K562 (cell line): ENCODE measurements at regions not wholly inside any gene's neighbourhood (a gene's known extent, or its start where the extent isn't known, plus 50 kb on each side); places are given as distances from the start of the nearest gene placed in this dataset.

ENCODE experiments used
- ATAC-seq: fragments of 200-7000 bp; cut with Tn5 transposase; 3 replicates; pipeline ENCODE4 v1.9.1; 2020; ENCODE audit warnings: moderate library complexity
- BruUV-seq: library from RNA; stranded (reverse); fragments of 400-500 nt; replicated peaks from 2 replicates; lab custom pipeline; 2021; lab: Mats Ljungman, UMichigan
- CTCF ChIA-PET: fragments of 300-600 bp; formaldehyde crosslinking; extraction: SDS; loops from one replicate; lab custom pipeline; 2021; ENCODE audit warnings: low intra/inter-chr PET ratio; lab: Yijun Ruan, JAX
- POLR2A ChIA-PET: fragments of 300-600, 350-650 bp; sonication (Branson Sonifier 250); formaldehyde crosslinking; extraction: SDS; loops from one replicate; lab custom pipeline; 2021; ENCODE audit warnings: antibody characterized with exemption, inconsistent platforms; lab: Yijun Ruan, JAX
- DNase-seq, 4 experiments: peaks; one replicate each; pipeline versions ENCODE4 v3.0.0 to v3.0.0-alpha.2; 2011 to 2018; ENCODE audit warnings: low spot score in 3 of 4, mixed read lengths in 3 of 4; ENCODE audit errors: extremely low read depth in 1 of 4
- FAIRE-seq: peaks from 2 replicates; lab custom pipeline; 2011; peaks lifted over from hg19 to GRCh38; lab: Jason Lieb, UNC
- H2AFZ ChIP-seq: 2 replicates; pipeline ENCODE4 v1.6.0; 2011; ENCODE audit warnings: low read depth, low read length, control low read depth, inconsistent platforms
- H3K27ac ChIP-seq: fragments of 200-600 bp; 3 replicates; pipeline ENCODE4 v1.8.0; 2011; ENCODE audit warnings: low read depth, mild to moderate bottlenecking, control low read depth, inconsistent platforms, low read length, moderate library complexity, mixed read lengths; ENCODE audit errors: extremely low read depth
- H3K27me3 ChIP-seq, 2 experiments: fragments of 300-600 bp in 1 of 2; 2 replicates in 1 of 2; 3 replicates in 1 of 2; pipeline versions ENCODE4 v1.6.0 to v1.8.0; 2011; ENCODE audit warnings: inconsistent platforms in 2 of 2, low read length in 2 of 2, mild to moderate bottlenecking in 1 of 2, mixed read lengths in 1 of 2, moderate library complexity in 1 of 2; ENCODE audit not compliant: control insufficient read depth in 2 of 2, insufficient read depth in 2 of 2
- H3K36me3 ChIP-seq: fragments of 300-600 bp; 3 replicates; pipeline ENCODE4 v1.8.0; 2011; ENCODE audit warnings: mild to moderate bottlenecking, low read length, inconsistent platforms; ENCODE audit not compliant: control insufficient read depth, insufficient read depth
- H3K4me1 ChIP-seq, 2 experiments: fragments of 200-600 bp in 1 of 2; replicated peaks in 1 of 2; 2 replicates in 1 of 2; 3 replicates in 1 of 2; pipeline versions ENCODE4 v1.5.1 to v1.8.0; 2011; ENCODE audit warnings: inconsistent platforms in 2 of 2, low read length in 2 of 2, mild to moderate bottlenecking in 1 of 2, mixed read lengths in 1 of 2, moderate library complexity in 1 of 2; ENCODE audit not compliant: control insufficient read depth in 2 of 2, insufficient read depth in 2 of 2
- H3K4me2 ChIP-seq: 2 replicates; pipeline ENCODE4 v1.6.1; 2011; ENCODE audit warnings: low read length, control low read depth, inconsistent platforms, mixed read lengths; ENCODE audit not compliant: insufficient read depth
- H3K4me3 ChIP-seq: fragments of 200-600 bp; sonication (generic), shearing (Covaris generic); 2 replicates; pipeline ENCODE4 v1.5.1; 2016; ENCODE audit warnings: control low read depth, inconsistent platforms
- H3K79me2 ChIP-seq: fragments of 200-600 bp; 3 replicates; pipeline ENCODE4 v1.8.0; 2011; ENCODE audit warnings: low read length, inconsistent platforms; ENCODE audit not compliant: control insufficient read depth, insufficient read depth
- H3K9ac ChIP-seq, 2 experiments: 2 replicates each; pipeline versions ENCODE4 v1.6.0 to v1.6.1; 2011; ENCODE audit warnings: low read depth in 2 of 2, low read length in 2 of 2, control low read depth in 1 of 2, inconsistent platforms in 1 of 2, mild to moderate bottlenecking in 1 of 2, mixed read lengths in 1 of 2; ENCODE audit not compliant: insufficient read depth in 1 of 2
- H3K9me1 ChIP-seq: one replicate; pipeline ENCODE4 v1.6.0; 2011; ENCODE audit warnings: inconsistent platforms, mild to moderate bottlenecking, low read length, moderate library complexity; ENCODE audit not compliant: control insufficient read depth, insufficient read depth
- H3K9me3 ChIP-seq: replicated peaks from 2 replicates; pipeline ENCODE4 v1.5.1; 2011; ENCODE audit warnings: low read depth, low read length, inconsistent platforms; ENCODE audit not compliant: control insufficient read depth, insufficient read depth
- H4K20me1 ChIP-seq: replicated peaks from 2 replicates; pipeline ENCODE4 v1.6.1; 2011; ENCODE audit warnings: low read length, inconsistent platforms, mixed read lengths; ENCODE audit not compliant: control insufficient read depth, insufficient read depth
- ADNP ChIP-seq: fragments of 200-800 bp; sonication (Bioruptor generic); IDR thresholded peaks from 2 replicates; pipeline ENCODE4 v1.6.1; 2016; ENCODE audit warnings: missing genetic modification characterization, missing compliant biosample characterization
- BCOR ChIP-seq: fragments of 450-650 bp; IDR thresholded peaks from 2 replicates; pipeline ENCODE4 v1.6.1; 2016
- BHLHE40 ChIP-seq: IDR thresholded peaks from 2 replicates; pipeline ENCODE4 v1.6.1; 2011; ENCODE audit warnings: low read length, improper control_type of control experiment
- FUS ChIP-seq: fragments of 200-400 bp; formaldehyde crosslinking; optimal IDR thresholded peaks from 2 replicates; pipeline ENCODE3; 2017; ENCODE audit warnings: low read depth, low read length
- KDM1A ChIP-seq, 2 experiments: fragments of 450-650 bp; IDR thresholded peaks; 2 replicates each; pipeline ENCODE4 v1.6.1; 2016; ENCODE audit warnings: mild to moderate bottlenecking in 2 of 2
- KLF6 ChIP-seq: fragments of 250-450 bp; sonication (Bioruptor Pico); IDR thresholded peaks from 2 replicates; pipeline ENCODE4 v1.4.0; 2020; ENCODE audit warnings: mild to moderate bottlenecking, moderate library complexity, borderline replicate concordance
- NFATC3 ChIP-seq: fragments of 450-650 bp; IDR thresholded peaks from 2 replicates; pipeline ENCODE4 v1.6.1; 2017; ENCODE audit warnings: mild to moderate bottlenecking
- RCOR1 ChIP-seq, 2 experiments: IDR thresholded peaks; 2 replicates each; pipeline ENCODE4 v1.6.1; 2012; ENCODE audit warnings: low read depth in 2 of 2, low read length in 2 of 2, borderline replicate concordance in 1 of 2, improper control_type of control experiment in 1 of 2
- RUNX1 ChIP-seq: sonication (generic); IDR thresholded peaks from 2 replicates; pipeline ENCODE4 v1.6.1; 2016; ENCODE audit warnings: antibody characterized with exemption, low read depth
- SMARCC2 ChIP-seq: fragments of 450-650 bp; IDR thresholded peaks from 2 replicates; pipeline ENCODE4 v1.6.1; 2017; ENCODE audit warnings: antibody characterized with exemption, moderate library complexity, mild to moderate bottlenecking, low read depth
- TAF9B ChIP-seq: fragments of 450-650 bp; IDR thresholded peaks from 2 replicates; pipeline ENCODE4 v1.6.1; 2018; ENCODE audit warnings: mild to moderate bottlenecking; ENCODE audit not compliant: partially characterized antibody
- ZBTB7A ChIP-seq: IDR thresholded peaks from 2 replicates; pipeline ENCODE4 v1.6.1; 2011; ENCODE audit warnings: low read depth, mild to moderate bottlenecking, low read length, moderate library complexity, borderline replicate concordance; ENCODE audit not compliant: control insufficient read depth
- ZFP36 ChIP-seq: fragments of 150-350 bp; IDR thresholded peaks from 2 replicates; pipeline ENCODE4 v1.6.1; 2018; ENCODE audit warnings: low read length, low read depth; ENCODE audit not compliant: partially characterized antibody
- ZNF253 ChIP-seq: fragments of 250-450 bp; sonication (Bioruptor Pico); conservative IDR thresholded peaks from 2 replicates; pipeline ENCODE4 v1.6.1; 2021; ENCODE audit warnings: mild to moderate bottlenecking
- ZNF507 ChIP-seq: conservative IDR thresholded peaks from 2 replicates; pipeline ENCODE4 v1.6.1; 2017; ENCODE audit warnings: missing genetic modification characterization, missing compliant biosample characterization
- ZNF699 ChIP-seq: fragments of 250-450 bp; sonication (Bioruptor Pico); IDR thresholded peaks from 2 replicates; pipeline ENCODE4 v1.8.0; 2021; ENCODE audit warnings: mild to moderate bottlenecking, moderate library complexity; ENCODE audit not compliant: insufficient replicate concordance
- WGBS: fragments of 100-300 bp; shearing (Covaris generic); methylation state at CpG from one replicate; pipeline ENCODE4 v1.1.6; 2016; ENCODE audit warnings: low coverage, mixed read lengths; ENCODE audit not compliant: insufficient coverage; ENCODE audit errors: missing lambda C conversion rate; 5-methylcytosine and 5-hydroxymethylcytosine counted together
- in situ Hi-C: fragments of 300-500 bp; cut with MboI; formaldehyde crosslinking; loops from 4 replicates; pipeline ENCODE4 v1.15.0; 2018; ENCODE audit warnings: inconsistent platforms, mixed read lengths
- intact Hi-C: fragments of 100-400 bp; cut with micrococcal nuclease; formaldehyde crosslinking; loops from 2 replicates; pipeline ENCODE4 v1.14.2; 2022
- TF ChIP-seq, protein P1 (sequence below), 2 experiments: fragments of 450-650 bp in 1 of 2; sonication (generic) in 1 of 2; formaldehyde crosslinking in 1 of 2; IDR thresholded peaks in 1 of 2; conservative IDR thresholded peaks in 1 of 2; 2 replicates each; pipeline versions ENCODE4 v1.6.1 to v1.8.1; 2016 to 2023; ENCODE audit warnings: mild to moderate bottlenecking in 2 of 2, moderate library complexity in 2 of 2, inconsistent platforms in 1 of 2, missing genetic modification reagents in 1 of 2
- TF ChIP-seq, protein P2 (sequence below): IDR thresholded peaks from 2 replicates; pipeline ENCODE4 v1.6.1; 2016; ENCODE audit warnings: missing genetic modification characterization, missing compliant biosample characterization

DNA sequence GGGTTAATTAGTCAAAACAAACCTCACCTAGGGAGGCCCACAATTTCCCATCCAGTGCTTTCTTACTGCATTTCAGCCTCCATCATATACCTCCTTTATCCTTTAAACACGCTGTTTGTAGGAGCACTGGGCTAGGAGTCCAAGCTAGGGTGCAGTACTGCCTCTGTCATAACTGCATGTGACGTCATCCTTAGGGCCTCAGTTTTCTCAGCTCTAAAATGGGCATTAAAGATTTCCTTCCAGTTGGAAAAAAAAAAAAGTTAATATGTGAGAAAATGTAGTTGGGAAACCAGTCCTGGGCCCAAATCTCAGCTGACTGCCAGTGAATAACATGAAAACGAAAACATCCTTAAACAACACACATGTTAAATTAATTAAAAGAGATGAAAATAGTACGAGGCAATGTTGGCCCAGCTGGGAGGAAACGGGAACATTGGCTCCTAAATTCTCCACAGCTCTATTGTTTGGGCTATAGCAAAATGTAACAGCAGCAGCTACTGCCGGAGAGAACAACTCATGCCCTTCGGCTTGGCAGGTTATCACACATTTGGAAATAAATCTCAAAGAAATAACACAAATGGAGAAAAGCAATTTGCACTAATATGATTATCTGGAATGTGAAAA, 79.9 kb upstream of the CCDC167 start (continued):
- TF ChIP-seq, protein P1, sequence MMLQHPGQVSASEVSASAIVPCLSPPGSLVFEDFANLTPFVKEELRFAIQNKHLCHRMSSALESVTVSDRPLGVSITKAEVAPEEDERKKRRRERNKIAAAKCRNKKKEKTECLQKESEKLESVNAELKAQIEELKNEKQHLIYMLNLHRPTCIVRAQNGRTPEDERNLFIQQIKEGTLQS (IDR thresholded peaks at IDR 0.05), result peak; percentile 86
- TF ChIP-seq, protein P1 (CRISPR knock-in tag; conservative IDR thresholded peaks at IDR 0.05), result peak; percentile 60; the same call in 1 of the 2 replicates
- peak; percentile 91 for TF ChIP-seq BCOR
- TF ChIP-seq RCOR1 (IDR thresholded peaks at IDR 0.05; ENCODE audit: borderline replicate concordance in 1 of 2, low read depth in 2 of 2, low read length in 2 of 2), result 0 out of 4 replicates have a peak, but pooled peaks of 1 of the 2 experiments have one; percentile 24
- TF ChIP-seq, protein P2, sequence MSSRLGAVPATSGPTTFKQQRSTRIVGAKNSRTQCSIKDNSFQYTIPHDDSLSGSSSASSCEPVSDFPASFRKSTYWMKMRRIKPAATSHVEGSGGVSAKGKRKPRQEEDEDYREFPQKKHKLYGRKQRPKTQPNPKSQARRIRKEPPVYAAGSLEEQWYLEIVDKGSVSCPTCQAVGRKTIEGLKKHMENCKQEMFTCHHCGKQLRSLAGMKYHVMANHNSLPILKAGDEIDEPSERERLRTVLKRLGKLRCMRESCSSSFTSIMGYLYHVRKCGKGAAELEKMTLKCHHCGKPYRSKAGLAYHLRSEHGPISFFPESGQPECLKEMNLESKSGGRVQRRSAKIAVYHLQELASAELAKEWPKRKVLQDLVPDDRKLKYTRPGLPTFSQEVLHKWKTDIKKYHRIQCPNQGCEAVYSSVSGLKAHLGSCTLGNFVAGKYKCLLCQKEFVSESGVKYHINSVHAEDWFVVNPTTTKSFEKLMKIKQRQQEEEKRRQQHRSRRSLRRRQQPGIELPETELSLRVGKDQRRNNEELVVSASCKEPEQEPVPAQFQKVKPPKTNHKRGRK (tag), result peak; percentile 39; the same call in 1 of the 2 replicates
- peak; percentile 24 to 67; a peak in 1 of 4 replicates for TF ChIP-seq KDM1A (IDR thresholded peaks at IDR 0.05)
- peak; percentile 84 for TF ChIP-seq ADNP

DNA sequence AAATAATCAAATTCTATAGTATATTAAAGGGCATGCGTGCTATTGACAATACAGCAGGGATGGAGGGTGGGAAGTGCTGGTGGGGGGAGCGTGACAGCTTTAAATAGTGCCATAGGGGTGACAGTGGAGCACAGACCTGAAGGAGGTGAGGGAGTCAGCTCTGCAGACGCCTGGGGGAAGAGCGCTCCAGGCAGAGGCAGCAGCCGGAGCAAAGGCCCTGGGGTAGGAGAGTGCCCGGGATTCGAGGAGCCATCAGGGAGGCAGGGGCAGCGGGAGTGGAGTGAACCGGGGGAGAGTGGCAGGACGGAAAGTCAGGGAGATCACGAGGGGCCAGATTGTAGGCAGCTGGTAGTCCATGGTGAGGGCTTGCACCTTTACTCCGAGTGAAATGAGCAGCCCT, 78.4 kb upstream of the CCDC167 start:
- ChIA-PET POLR2A (interaction anchor here (1.7 to 3.1 kb wide), 2 partner anchors 10 to 13 kb away, joined by 6 to 14 read pairs; no protein-coding TSS in a partner anchor), CTCF (no interaction called here)
- H3K4me2 ChIP-seq, result no peak overlapping the region
- in situ Hi-C loops, result no loop called here
- no peaks in the 10 kb centered on the region for H3K9me1 ChIP-seq
- peaks cover 11% of the 10 kb centered on the region; the same call in 1 of the 2 replicates for H4K20me1 ChIP-seq
- TF ChIP-seq KLF6 (CRISPR knock-in tag), result no peak
- no peak for TF ChIP-seq ZNF253
- no peak for TF ChIP-seq BHLHE40
- no peak for TF ChIP-seq FUS
- TF ChIP-seq ZBTB7A, result no peak
- no peak for TF ChIP-seq BCOR
- TF ChIP-seq ZNF507 (tag), result no peak
- TF ChIP-seq SMARCC2, result no peak
- no peak for TF ChIP-seq ZNF699 (CRISPR knock-in tag)
- no peak for TF ChIP-seq NFATC3
- no peak for TF ChIP-seq ZFP36
- TF ChIP-seq TAF9B, result no peak
- no peak for TF ChIP-seq RUNX1
- no peak overlapping the region for H3K9ac ChIP-seq
- no TSS peak for BruUV-seq
- DNase-seq, result no peak
- no peak for ATAC-seq
- no peaks in the 10 kb centered on the region for H3K79me2 ChIP-seq
- no peaks in the 10 kb centered on the region for H3K36me3 ChIP-seq
- H3K27ac ChIP-seq, result no peak overlapping the region
- intact Hi-C loops, result no loop called here
- no peak overlapping the region for H2AFZ ChIP-seq
- H3K9me3 ChIP-seq, result no peaks in the 10 kb centered on the region
- no peak overlapping the region for H3K4me3 ChIP-seq
- H3K27me3 ChIP-seq, result peaks cover 48 to 61% of the 10 kb centered on the region in 2 experiments
- no peak for FAIRE-seq
- 12% methylated on average over 12 of the region's 12 CpGs for WGBS
- H3K4me1 ChIP-seq, result peaks cover 0 to 7% of the 10 kb centered on the region in 2 experiments; a peak in 2 of 5 replicates
